Progenitor cell of endocrine pancreas (in vitro differentiated cells): ENCODE measurements at regions not wholly inside any gene's neighbourhood (a gene's known extent, or its start where the extent isn't known, plus 50 kb on each side); places are given as distances from the start of the nearest gene placed in this dataset.
"Not testable (repeated sequence)": the region's sequence is repeated elsewhere in the genome, so short reads cannot be mapped to it uniquely, and the experiment has no call there.

Experiments
- DNase-seq: peaks from one replicate; pipeline ENCODE4 v3.0.0; 2021; ENCODE audit warnings: low spot score; ENCODE audit not compliant: unreplicated experiment
- H3K27ac Mint-ChIP-seq: 2 replicates; pipeline ENCODE4 v1.8.0; 2021; ENCODE audit warnings: mild to moderate bottlenecking, moderate library complexity, mixed read lengths
- H3K27me3 Mint-ChIP-seq: 2 replicates; pipeline ENCODE4 v1.8.0; 2021; ENCODE audit warnings: mixed read lengths
- H3K36me3 Mint-ChIP-seq: 2 replicates; pipeline ENCODE4 v1.8.0; 2022; ENCODE audit warnings: mixed read lengths; ENCODE audit not compliant: insufficient read depth
- H3K4me1 Mint-ChIP-seq: 2 replicates; pipeline ENCODE4 v1.8.0; 2021; ENCODE audit warnings: low read depth, mixed read lengths
- H3K4me3 Mint-ChIP-seq: 2 replicates; pipeline ENCODE4 v1.8.0; 2021; ENCODE audit warnings: low read depth, mild to moderate bottlenecking, moderate library complexity, mixed read lengths
- H3K9me3 Mint-ChIP-seq: 2 replicates; pipeline ENCODE4 v1.8.0; 2021; ENCODE audit warnings: low read depth, mixed read lengths
- CTCF ChIP-seq: fragments of 200-600 bp; sonication (generic); IDR thresholded peaks from one replicate; pipeline ENCODE4 v1.5.0; 2021; ENCODE audit warnings: antibody characterized with exemption, mild to moderate bottlenecking; ENCODE audit not compliant: unreplicated experiment

- no peak for DNase-seq
- TF ChIP-seq CTCF: no peak
- Mint-ChIP-seq H3K36me3 (no peaks in the 10 kb centered on the region), H3K27me3 (peaks cover 3% of the 10 kb centered on the region), H3K27ac (no peak overlapping the region), H3K4me1 (no peaks in the 10 kb centered on the region), H3K9me3 (no peaks in the 10 kb centered on the region), H3K4me3 (no peak overlapping the region)
These were observed 401.4 kb downstream of the PSAT1 start for GRCh38 chr9:78698371-78698770.

- H3K27ac Mint-ChIP-seq, H3K9me3 Mint-ChIP-seq, DNase-seq, H3K4me1 Mint-ChIP-seq, H3K4me3 Mint-ChIP-seq, H3K27me3 Mint-ChIP-seq, H3K36me3 Mint-ChIP-seq: not testable (repeated sequence)
These were observed 402.3 kb downstream of the PSAT1 start for GRCh38 chr9:78699217-78699616.

DNA sequence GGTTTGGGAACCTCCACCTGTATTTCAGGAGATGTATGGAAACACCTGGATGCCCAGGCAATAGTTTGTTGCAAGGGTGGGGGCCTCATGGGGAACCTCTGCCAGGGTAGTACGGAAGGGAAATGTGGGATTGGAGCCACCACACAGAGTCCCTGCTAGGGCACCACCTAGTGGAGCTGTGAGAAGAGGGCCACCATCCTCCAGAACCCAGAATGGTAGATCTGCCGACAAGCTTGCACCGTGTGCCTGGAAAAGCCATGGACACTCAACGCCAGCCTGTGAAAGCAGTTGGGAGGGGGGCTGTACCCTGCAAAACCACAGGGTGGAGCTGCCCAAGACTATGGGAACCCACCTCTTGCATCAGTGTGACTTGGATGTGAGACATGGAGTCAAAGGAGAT, 407.2 kb downstream of the PSAT1 start:
- DNase-seq, H3K27ac Mint-ChIP-seq, H3K4me1 Mint-ChIP-seq, H3K27me3 Mint-ChIP-seq, H3K4me3 Mint-ChIP-seq, H3K36me3 Mint-ChIP-seq, H3K9me3 Mint-ChIP-seq: not testable (repeated sequence)
- TF ChIP-seq CTCF: peak; percentile 34

GRCh38 chr9:78707080-78707479, 410.2 kb downstream of the PSAT1 start:
- H3K27ac Mint-ChIP-seq: no peak overlapping the region
- H3K27me3 Mint-ChIP-seq: no peaks in the 10 kb centered on the region
- no peak overlapping the region for H3K4me3 Mint-ChIP-seq
- DNase-seq: no peak
- H3K4me1 Mint-ChIP-seq: no peaks in the 10 kb centered on the region
- TF ChIP-seq CTCF: no peak
- no peaks in the 10 kb centered on the region for H3K36me3 Mint-ChIP-seq
- H3K9me3 Mint-ChIP-seq: peaks cover 10% of the 10 kb centered on the region

DNA sequence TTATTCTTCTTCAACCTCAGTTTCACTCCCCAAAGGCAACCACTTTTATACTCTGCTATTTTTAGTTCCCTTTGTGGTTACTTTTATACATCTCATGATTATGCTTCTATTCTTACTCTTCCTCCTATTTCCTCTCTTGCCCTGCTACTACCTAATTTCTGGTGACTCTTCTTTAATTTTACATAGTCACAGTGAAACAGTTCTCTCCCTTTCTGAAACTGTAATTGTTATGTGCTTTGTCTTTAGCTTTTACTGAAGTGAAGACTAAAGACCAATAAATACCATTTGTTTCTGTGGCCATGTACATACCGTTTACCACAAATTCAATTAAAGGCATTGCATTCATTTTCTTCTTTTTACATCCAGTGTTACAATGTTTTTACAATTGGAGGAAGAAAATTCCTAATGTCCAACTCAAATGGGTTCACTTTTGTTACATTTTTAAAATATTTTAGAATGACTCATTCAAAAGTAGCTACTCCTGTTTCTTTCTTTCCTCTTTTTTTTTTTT, 410.6 kb downstream of the PSAT1 start:
- H3K4me3 Mint-ChIP-seq: no peak overlapping the region
- no peak overlapping the region for H3K27ac Mint-ChIP-seq

More for the DNA sequence above, 410.6 kb downstream of the PSAT1 start:
- DNase-seq: no peak
- H3K4me1 Mint-ChIP-seq: no peaks in the 10 kb centered on the region
- H3K27me3 Mint-ChIP-seq: peaks cover 3% of the 10 kb centered on the region
- TF ChIP-seq CTCF: no peak
- H3K36me3 Mint-ChIP-seq: no peaks in the 10 kb centered on the region
- peaks cover 10% of the 10 kb centered on the region for H3K9me3 Mint-ChIP-seq
